Body of pancreas (tissue), 4 donors: ENCODE measurements at regions not wholly inside any gene's neighbourhood (a gene's known extent, or its start where the extent isn't known, plus 50 kb on each side); places are given as distances from the start of the nearest gene placed in this dataset.

Experiments used
- POLR2A ChIP-seq, 3 donors: fragments of 450-650 bp; IDR thresholded peaks; one replicate each; pipeline ENCODE4 v1.6.1; 2016; ENCODE audit warnings: antibody characterized with exemption in 3 of 3, mild to moderate bottlenecking in 2 of 3
- TF ChIP-seq, protein P1 (sequence below), 7 experiments: fragments of 450-650 bp in 4 of 7; fragments of 200-600 bp in 3 of 7; sonication (generic) in 3 of 7; IDR thresholded peaks; one replicate each; pipeline ENCODE4 v1.5.1; 2016 to 2019; ENCODE audit warnings: antibody characterized with exemption in 7 of 7

- TF ChIP-seq POLR2A (IDR thresholded peaks at IDR 0.05), result no peak
- TF ChIP-seq, protein P1, sequence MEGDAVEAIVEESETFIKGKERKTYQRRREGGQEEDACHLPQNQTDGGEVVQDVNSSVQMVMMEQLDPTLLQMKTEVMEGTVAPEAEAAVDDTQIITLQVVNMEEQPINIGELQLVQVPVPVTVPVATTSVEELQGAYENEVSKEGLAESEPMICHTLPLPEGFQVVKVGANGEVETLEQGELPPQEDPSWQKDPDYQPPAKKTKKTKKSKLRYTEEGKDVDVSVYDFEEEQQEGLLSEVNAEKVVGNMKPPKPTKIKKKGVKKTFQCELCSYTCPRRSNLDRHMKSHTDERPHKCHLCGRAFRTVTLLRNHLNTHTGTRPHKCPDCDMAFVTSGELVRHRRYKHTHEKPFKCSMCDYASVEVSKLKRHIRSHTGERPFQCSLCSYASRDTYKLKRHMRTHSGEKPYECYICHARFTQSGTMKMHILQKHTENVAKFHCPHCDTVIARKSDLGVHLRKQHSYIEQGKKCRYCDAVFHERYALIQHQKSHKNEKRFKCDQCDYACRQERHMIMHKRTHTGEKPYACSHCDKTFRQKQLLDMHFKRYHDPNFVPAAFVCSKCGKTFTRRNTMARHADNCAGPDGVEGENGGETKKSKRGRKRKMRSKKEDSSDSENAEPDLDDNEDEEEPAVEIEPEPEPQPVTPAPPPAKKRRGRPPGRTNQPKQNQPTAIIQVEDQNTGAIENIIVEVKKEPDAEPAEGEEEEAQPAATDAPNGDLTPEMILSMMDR (IDR thresholded peaks at IDR 0.05), result no peak
Measured at GRCh38 chr2:150759531-150759930, 272.1 kb upstream of the RND3 start.
